ENCODE measurements at regions not wholly inside any gene's neighbourhood (a gene's known extent, or its start where the extent isn't known, plus 50 kb on each side); places are given as distances from the start of the nearest gene placed in this dataset.

GRCh38 chr2:204042401-204042800, 105.8 kb downstream of the ICOS start:
- WGBS, 2 donors: 92 to 94% methylated on average over 1 of the region's 1 CpG
- Histone ChIP-seq H3K27me3 (ENCODE audit: control insufficient read depth in 1 of 2, insufficient read depth in 2 of 2, low read length in 2 of 2) (peaks cover 0 to 2% of the 10 kb centered on the region in 2 donors), H3K9me3 (ENCODE audit: control insufficient read depth in 2 of 2, insufficient read depth in 1 of 2, low read depth in 1 of 2, low read length in 1 of 2) (no peaks in the 10 kb centered on the region)

GRCh38 chr2:204046145-204046544, 109.6 kb downstream of the ICOS start:
- H3K36me3 ChIP-seq (ENCODE audit: control insufficient read depth in 2 of 2, insufficient read depth in 2 of 2, low read length in 1 of 2): no peaks in the 10 kb centered on the region
- 88 to 97% methylated on average over 2 of the region's 2 CpGs for WGBS, 2 donors
- H3K9me3 ChIP-seq (ENCODE audit: control insufficient read depth in 2 of 2, insufficient read depth in 1 of 2, low read depth in 1 of 2, low read length in 1 of 2): no peaks in the 10 kb centered on the region
- H3K4me3 ChIP-seq (ENCODE audit: low read depth in 1 of 2, low read length in 2 of 2): no peak overlapping the region
- H3K4me1 ChIP-seq (ENCODE audit: control insufficient read depth in 2 of 2, insufficient read depth in 2 of 2, low read length in 1 of 2): no peaks in the 10 kb centered on the region
- peaks cover 0 to 2% of the 10 kb centered on the region in 2 donors for H3K27me3 ChIP-seq (ENCODE audit: control insufficient read depth in 1 of 2, insufficient read depth in 2 of 2, low read length in 2 of 2)
- no peak overlapping the region for H3K27ac ChIP-seq (ENCODE audit: low read depth in 2 of 2, low read length in 1 of 2)

More at GRCh38 chr2:204042401-204042800, 105.8 kb downstream of the ICOS start:
- no peak overlapping the region for H3K27ac ChIP-seq (ENCODE audit: low read depth in 2 of 2, low read length in 1 of 2)
- no peaks in the 10 kb centered on the region for H3K4me1 ChIP-seq (ENCODE audit: control insufficient read depth in 2 of 2, insufficient read depth in 2 of 2, low read length in 1 of 2)
- H3K36me3 ChIP-seq (ENCODE audit: control insufficient read depth in 2 of 2, insufficient read depth in 2 of 2, low read length in 1 of 2): no peaks in the 10 kb centered on the region
- no peak overlapping the region for H3K4me3 ChIP-seq (ENCODE audit: low read depth in 1 of 2, low read length in 2 of 2)

GRCh38 chr2:204049635-204050034, 113.1 kb downstream of the ICOS start:
- Histone ChIP-seq H3K27me3 (ENCODE audit: control insufficient read depth in 1 of 2, insufficient read depth in 2 of 2, low read length in 2 of 2) (peaks cover 0 to 2% of the 10 kb centered on the region in 2 donors), H3K4me3 (ENCODE audit: low read depth in 1 of 2, low read length in 2 of 2) (no peak overlapping the region), H3K9me3 (ENCODE audit: control insufficient read depth in 2 of 2, insufficient read depth in 1 of 2, low read depth in 1 of 2, low read length in 1 of 2) (no peaks in the 10 kb centered on the region), H3K36me3 (ENCODE audit: control insufficient read depth in 2 of 2, insufficient read depth in 2 of 2, low read length in 1 of 2) (no peaks in the 10 kb centered on the region), H3K27ac (ENCODE audit: low read depth in 2 of 2, low read length in 1 of 2) (no peak overlapping the region), H3K4me1 (ENCODE audit: control insufficient read depth in 2 of 2, insufficient read depth in 2 of 2, low read length in 1 of 2) (no peaks in the 10 kb centered on the region)

GRCh38 chr2:204050681-204051080, 114.1 kb downstream of the ICOS start:
- H3K9me3 ChIP-seq (ENCODE audit: control insufficient read depth in 2 of 2, insufficient read depth in 1 of 2, low read depth in 1 of 2, low read length in 1 of 2): no peaks in the 10 kb centered on the region
- no peaks in the 10 kb centered on the region for H3K36me3 ChIP-seq (ENCODE audit: control insufficient read depth in 2 of 2, insufficient read depth in 2 of 2, low read length in 1 of 2)
- H3K4me1 ChIP-seq (ENCODE audit: control insufficient read depth in 2 of 2, insufficient read depth in 2 of 2, low read length in 1 of 2): no peaks in the 10 kb centered on the region
- 59 to 66% methylated on average over 5 of the region's 5 CpGs for WGBS, 2 donors
- no peak overlapping the region for H3K4me3 ChIP-seq (ENCODE audit: low read depth in 1 of 2, low read length in 2 of 2)
- H3K27me3 ChIP-seq (ENCODE audit: control insufficient read depth in 1 of 2, insufficient read depth in 2 of 2, low read length in 2 of 2): peaks cover 0 to 2% of the 10 kb centered on the region in 2 donors
- H3K27ac ChIP-seq (ENCODE audit: low read depth in 2 of 2, low read length in 1 of 2): no peak overlapping the region

- H3K4me1 ChIP-seq (ENCODE audit: control insufficient read depth in 2 of 2, insufficient read depth in 2 of 2, low read length in 1 of 2): no peaks in the 10 kb centered on the region
- no peak overlapping the region for H3K4me3 ChIP-seq (ENCODE audit: low read depth in 1 of 2, low read length in 2 of 2)
- WGBS, 2 donors: 93 to 94% methylated on average over 4 of the region's 4 CpGs
- H3K27me3 ChIP-seq (ENCODE audit: control insufficient read depth in 1 of 2, insufficient read depth in 2 of 2, low read length in 2 of 2): peaks cover 0 to under 1% of the 10 kb centered on the region in 2 donors
- no peak overlapping the region for H3K27ac ChIP-seq (ENCODE audit: low read depth in 2 of 2, low read length in 1 of 2)
- no peaks in the 10 kb centered on the region for H3K9me3 ChIP-seq (ENCODE audit: control insufficient read depth in 2 of 2, insufficient read depth in 1 of 2, low read depth in 1 of 2, low read length in 1 of 2)
- H3K36me3 ChIP-seq (ENCODE audit: control insufficient read depth in 2 of 2, insufficient read depth in 2 of 2, low read length in 1 of 2): no peaks in the 10 kb centered on the region
These were observed 114.9 kb downstream of the ICOS start for GRCh38 chr2:204051476-204051875.

- Histone ChIP-seq H3K4me3 (ENCODE audit: low read depth in 1 of 2, low read length in 2 of 2) (no peak overlapping the region), H3K27ac (ENCODE audit: low read depth in 2 of 2, low read length in 1 of 2) (no peak overlapping the region), H3K9me3 (ENCODE audit: control insufficient read depth in 2 of 2, insufficient read depth in 1 of 2, low read depth in 1 of 2, low read length in 1 of 2) (no peaks in the 10 kb centered on the region), H3K36me3 (ENCODE audit: control insufficient read depth in 2 of 2, insufficient read depth in 2 of 2, low read length in 1 of 2) (no peaks in the 10 kb centered on the region), H3K4me1 (ENCODE audit: control insufficient read depth in 2 of 2, insufficient read depth in 2 of 2, low read length in 1 of 2) (no peaks in the 10 kb centered on the region), H3K27me3 (ENCODE audit: control insufficient read depth in 1 of 2, insufficient read depth in 2 of 2, low read length in 2 of 2) (no peaks in the 10 kb centered on the region)
- WGBS, 2 donors: 36 to 37% methylated on average over 3 of the region's 3 CpGs
These were observed 115.5 kb downstream of the ICOS start for GRCh38 chr2:204051984-204052556.

GRCh38 chr2:204059016-204059415, 122.5 kb downstream of the ICOS start:
- Histone ChIP-seq H3K27ac (ENCODE audit: low read depth in 2 of 2, low read length in 1 of 2) (no peak overlapping the region), H3K9me3 (ENCODE audit: control insufficient read depth in 2 of 2, insufficient read depth in 1 of 2, low read depth in 1 of 2, low read length in 1 of 2) (no peaks in the 10 kb centered on the region), H3K27me3 (ENCODE audit: control insufficient read depth in 1 of 2, insufficient read depth in 2 of 2, low read length in 2 of 2) (no peaks in the 10 kb centered on the region), H3K4me3 (ENCODE audit: low read depth in 1 of 2, low read length in 2 of 2) (no peak overlapping the region), H3K4me1 (ENCODE audit: control insufficient read depth in 2 of 2, insufficient read depth in 2 of 2, low read length in 1 of 2) (no peaks in the 10 kb centered on the region), H3K36me3 (ENCODE audit: control insufficient read depth in 2 of 2, insufficient read depth in 2 of 2, low read length in 1 of 2) (no peaks in the 10 kb centered on the region)
- WGBS, 2 donors: 79 to 82% methylated on average over 5 of the region's 5 CpGs

DNA sequence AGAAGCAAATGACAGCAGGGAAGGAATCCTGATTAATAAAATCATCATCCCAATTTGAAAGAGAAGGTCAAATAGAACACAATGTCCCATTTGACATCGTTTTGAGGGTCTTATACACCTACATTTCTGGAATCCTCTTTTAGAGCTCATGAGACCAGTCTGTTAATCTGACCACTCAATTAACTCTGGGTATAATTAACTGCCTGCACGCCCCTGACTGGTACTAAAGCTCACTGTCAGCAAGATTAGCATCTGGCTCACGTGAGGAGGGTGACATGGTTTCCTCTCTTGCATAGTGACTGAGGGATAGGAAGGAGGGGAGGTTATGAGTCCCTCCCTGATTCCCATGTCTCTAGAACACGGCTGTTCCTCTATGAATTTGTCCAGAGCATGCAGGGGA, 124.3 kb downstream of the ICOS start:
- Histone ChIP-seq H3K4me1 (ENCODE audit: control insufficient read depth in 2 of 2, insufficient read depth in 2 of 2, low read length in 1 of 2) (no peaks in the 10 kb centered on the region), H3K9me3 (ENCODE audit: control insufficient read depth in 2 of 2, insufficient read depth in 1 of 2, low read depth in 1 of 2, low read length in 1 of 2) (no peaks in the 10 kb centered on the region), H3K4me3 (ENCODE audit: low read depth in 1 of 2, low read length in 2 of 2) (no peak overlapping the region), H3K36me3 (ENCODE audit: control insufficient read depth in 2 of 2, insufficient read depth in 2 of 2, low read length in 1 of 2) (no peaks in the 10 kb centered on the region), H3K27me3 (ENCODE audit: control insufficient read depth in 1 of 2, insufficient read depth in 2 of 2, low read length in 2 of 2) (no peaks in the 10 kb centered on the region), H3K27ac (ENCODE audit: low read depth in 2 of 2, low read length in 1 of 2) (no peak overlapping the region)
- 60 to 72% methylated on average over 4 of the region's 4 CpGs for WGBS, 2 donors

GRCh38 chr2:204061241-204061640, 124.7 kb downstream of the ICOS start:
- 91 to 92% methylated on average over 4 of the region's 4 CpGs for WGBS, 2 donors
- Histone ChIP-seq H3K36me3 (ENCODE audit: control insufficient read depth in 2 of 2, insufficient read depth in 2 of 2, low read length in 1 of 2) (no peaks in the 10 kb centered on the region), H3K27ac (ENCODE audit: low read depth in 2 of 2, low read length in 1 of 2) (no peak overlapping the region), H3K9me3 (ENCODE audit: control insufficient read depth in 2 of 2, insufficient read depth in 1 of 2, low read depth in 1 of 2, low read length in 1 of 2) (no peaks in the 10 kb centered on the region), H3K27me3 (ENCODE audit: control insufficient read depth in 1 of 2, insufficient read depth in 2 of 2, low read length in 2 of 2) (no peaks in the 10 kb centered on the region), H3K4me1 (ENCODE audit: control insufficient read depth in 2 of 2, insufficient read depth in 2 of 2, low read length in 1 of 2) (no peaks in the 10 kb centered on the region), H3K4me3 (ENCODE audit: low read depth in 1 of 2, low read length in 2 of 2) (no peak overlapping the region)

GRCh38 chr2:204064119-204064518, 127.6 kb downstream of the ICOS start:
- Histone ChIP-seq H3K27me3 (ENCODE audit: control insufficient read depth in 1 of 2, insufficient read depth in 2 of 2, low read length in 2 of 2) (no peaks in the 10 kb centered on the region), H3K4me3 (ENCODE audit: low read depth in 1 of 2, low read length in 2 of 2) (no peak overlapping the region), H3K9me3 (ENCODE audit: control insufficient read depth in 2 of 2, insufficient read depth in 1 of 2, low read depth in 1 of 2, low read length in 1 of 2) (no peaks in the 10 kb centered on the region), H3K36me3 (ENCODE audit: control insufficient read depth in 2 of 2, insufficient read depth in 2 of 2, low read length in 1 of 2) (no peaks in the 10 kb centered on the region), H3K4me1 (ENCODE audit: control insufficient read depth in 2 of 2, insufficient read depth in 2 of 2, low read length in 1 of 2) (no peaks in the 10 kb centered on the region), H3K27ac (ENCODE audit: low read depth in 2 of 2, low read length in 1 of 2) (no peak overlapping the region)
- WGBS, 2 donors: 95 to 96% methylated on average over 5 of the region's 5 CpGs

Data from esophagus (tissue), 2 donors.